GM12878 (cell line): ENCODE measurements at regions not wholly inside any gene's neighbourhood (a gene's known extent, or its start where the extent isn't known, plus 50 kb on each side); places are given as distances from the start of the nearest gene placed in this dataset.

ENCODE experiments used
- ATAC-seq: fragments of 200-7000 bp; cut with Tn5 transposase; 3 replicates; pipeline ENCODE4 v1.9.1; 2020; ENCODE audit warnings: mild to moderate bottlenecking, moderate library complexity
- BruUV-seq: library from RNA; stranded (reverse); fragments of 400-500 nt; replicated peaks from 2 replicates; lab custom pipeline; 2021; lab: Mats Ljungman, UMichigan
- CTCF ChIA-PET: fragments of 300-600 bp; sonication (Branson Sonifier 250); formaldehyde crosslinking; extraction: SDS; loops from one replicate; lab custom pipeline; 2021; ENCODE audit warnings: inconsistent platforms; lab: Yijun Ruan, JAX
- POLR2A ChIA-PET: fragments of 350-600 bp; formaldehyde crosslinking; extraction: SDS; loops from one replicate; lab custom pipeline; 2021; ENCODE audit warnings: inconsistent platforms; lab: Charles Lee
- RAD21 ChIA-PET: fragments of 300-600 bp; sonication (Branson Sonifier 250); formaldehyde crosslinking; loops from one replicate; lab custom pipeline; 2023; ENCODE audit warnings: antibody characterized with exemption; ENCODE audit not compliant: unreplicated experiment; lab: Charles Lee
- SMC1A ChIA-PET: fragments of 300-600 bp; sonication (Branson Sonifier 250); formaldehyde crosslinking; loops from one replicate; lab custom pipeline; 2023; ENCODE audit not compliant: unreplicated experiment, uncharacterized antibody; lab: Charles Lee
- DNase-seq: peaks from one replicate; pipeline ENCODE4 v3.0.0-alpha.2; 2011; ENCODE audit warnings: low read depth, low spot score
- FAIRE-seq: peaks from 3 replicates; lab custom pipeline; 2011; peaks lifted over from hg19 to GRCh38; lab: Jason Lieb, UNC
- H2AFZ ChIP-seq: 2 replicates; pipeline ENCODE4 v1.6.0; 2011; ENCODE audit warnings: low read depth, low read length, control low read depth; ENCODE audit not compliant: control insufficient read depth
- H3K27ac ChIP-seq: 2 replicates; pipeline ENCODE4 v1.5.1; 2011; ENCODE audit warnings: control low read depth; ENCODE audit not compliant: control insufficient read depth, insufficient read depth
- H3K27me3 ChIP-seq, 2 experiments: replicated peaks in 1 of 2; 2 replicates each; pipeline versions ENCODE4 v1.6.0 to v1.6.1; 2011; ENCODE audit warnings: low read length in 1 of 2; ENCODE audit not compliant: control insufficient read depth in 2 of 2, insufficient read depth in 2 of 2
- H3K36me3 ChIP-seq, 2 experiments: 2 replicates each; pipeline ENCODE4 v1.5.1; 2011; ENCODE audit warnings: low read length in 1 of 2; ENCODE audit not compliant: control insufficient read depth in 2 of 2, insufficient read depth in 2 of 2
- H3K4me1 ChIP-seq: 2 replicates; pipeline ENCODE4 v1.6.1; 2011; ENCODE audit warnings: mild to moderate bottlenecking, low read length, moderate library complexity, mixed read lengths; ENCODE audit not compliant: control insufficient read depth, insufficient read depth
- H3K4me2 ChIP-seq: 2 replicates; pipeline ENCODE4 v1.6.0; 2011; ENCODE audit warnings: control low read depth; ENCODE audit not compliant: control insufficient read depth, insufficient read depth
- H3K4me3 ChIP-seq: fragments of 200-600 bp; sonication (generic); 2 replicates; pipeline ENCODE4 v1.5.1; 2016
- H3K79me2 ChIP-seq: 2 replicates; pipeline ENCODE4 v1.6.0; 2011; ENCODE audit warnings: low read length; ENCODE audit not compliant: control insufficient read depth, insufficient read depth
- H3K9ac ChIP-seq: 2 replicates; pipeline ENCODE4 v1.8.0; 2011; ENCODE audit warnings: low read length, control low read depth, mixed read lengths; ENCODE audit not compliant: control insufficient read depth, insufficient read depth
- H3K9me3 ChIP-seq: replicated peaks from 3 replicates; pipeline ENCODE4 v1.5.1; 2011; ENCODE audit warnings: mild to moderate bottlenecking, low read length; ENCODE audit not compliant: control insufficient read depth, insufficient read depth
- H4K20me1 ChIP-seq: 2 replicates; pipeline ENCODE4 v1.6.0; 2011; ENCODE audit not compliant: control insufficient read depth, insufficient read depth
- ATF2 ChIP-seq: IDR thresholded peaks from 2 replicates; pipeline ENCODE4 v1.6.1; 2012; ENCODE audit warnings: low read length, inconsistent platforms
- JUNB ChIP-seq: IDR thresholded peaks from 2 replicates; pipeline ENCODE4 v1.6.1; 2016; ENCODE audit warnings: antibody characterized with exemption, mild to moderate bottlenecking
- MEF2A ChIP-seq: IDR thresholded peaks from 2 replicates; pipeline ENCODE4 v1.6.1; 2011; ENCODE audit warnings: low read depth, mild to moderate bottlenecking, low read length, moderate library complexity; ENCODE audit not compliant: insufficient read depth
- MTA2 ChIP-seq: fragments of 450-650 bp; IDR thresholded peaks from 2 replicates; pipeline ENCODE4 v1.6.1; 2016; ENCODE audit warnings: low read depth, mild to moderate bottlenecking, moderate library complexity
- SKIL ChIP-seq: fragments of 450-650 bp; IDR thresholded peaks from 2 replicates; pipeline ENCODE4 v1.6.1; 2017; ENCODE audit warnings: mild to moderate bottlenecking, low read depth, inconsistent platforms; ENCODE audit not compliant: poor library complexity, severe bottlenecking
- ZNF24 ChIP-seq: fragments of 450-650 bp; IDR thresholded peaks from 2 replicates; pipeline ENCODE4 v1.6.1; 2017; ENCODE audit warnings: antibody characterized with exemption, mild to moderate bottlenecking
- WGBS: methylation state at CpG from one replicate; pipeline ENCODE4 v1.1.6; 2016; ENCODE audit warnings: low lambda C conversion rate; ENCODE audit not compliant: insufficient replicate concordance, insufficient coverage; ENCODE audit errors: missing lambda C conversion rate; 5-methylcytosine and 5-hydroxymethylcytosine counted together
- in situ Hi-C: fragments of 300-500 bp; cut with MboI; formaldehyde crosslinking; loops from 9 replicates; pipeline ENCODE4 v1.14.3; 2018; ENCODE audit warnings: mixed read lengths
- intact Hi-C: fragments of 100-400 bp; cut with micrococcal nuclease; formaldehyde crosslinking; loops from one replicate; pipeline ENCODE4 v1.14.2; 2022; ENCODE audit not compliant: unreplicated experiment

GRCh38 chr2:129754421-129754820, 225.0 kb upstream of the RAB6C start:
- no peak for ATAC-seq
- POLR2A ChIA-PET = no interaction called here
- H3K27ac ChIP-seq = no peak overlapping the region
- RAD21 ChIA-PET = no interaction called here
- FAIRE-seq = no peak
- in situ Hi-C loops (no loop called here), intact Hi-C loops (no loop called here)
- DNase-seq = no peak
- no peak overlapping the region for H2AFZ ChIP-seq
- SMC1A ChIA-PET = no interaction called here
- CTCF ChIA-PET = no interaction called here
- no peak overlapping the region for H3K4me3 ChIP-seq
- H3K9me3 ChIP-seq = no peaks in the 10 kb centered on the region; the same call in 2 of the 3 replicates
- 64% methylated on average over 14 of the region's 14 CpGs for WGBS
- H3K9ac ChIP-seq = no peak overlapping the region
- no TSS peak for BruUV-seq
- no peaks in the 10 kb centered on the region for H3K36me3 ChIP-seq
- TF ChIP-seq ZNF24 = no peak
- TF ChIP-seq MEF2A = no peak
- no peak for TF ChIP-seq ATF2
- no peak for TF ChIP-seq JUNB
- TF ChIP-seq SKIL = no peak
- TF ChIP-seq MTA2 = no peak
- no peaks in the 10 kb centered on the region for H3K4me1 ChIP-seq
- no peaks in the 10 kb centered on the region for H3K79me2 ChIP-seq
- H3K27me3 ChIP-seq = no peaks in the 10 kb centered on the region; a peak in 1 of 4 replicates
- H3K4me2 ChIP-seq = no peak overlapping the region
- H4K20me1 ChIP-seq = no peaks in the 10 kb centered on the region
